GM12865 (cell line): ENCODE measurements at regions not wholly inside any gene's neighbourhood (a gene's known extent, or its start where the extent isn't known, plus 50 kb on each side); places are given as distances from the start of the nearest gene placed in this dataset.

Experiments
- DNase-seq: peaks from one replicate; pipeline ENCODE4 v3.0.0; 2010; ENCODE audit warnings: low read depth
- H3K4me3 ChIP-seq: 2 replicates; pipeline ENCODE4 v1.5.1; 2011; ENCODE audit warnings: mild to moderate bottlenecking, low read depth, low read length, control low read depth
- TF ChIP-seq, protein P1 (sequence below): IDR thresholded peaks from 2 replicates; pipeline ENCODE4 v1.5.1; 2011; ENCODE audit warnings: low read length, control low read depth, low read depth, inconsistent platforms; ENCODE audit not compliant: insufficient read depth; ENCODE audit errors: missing control alignments

- H3K4me3 ChIP-seq = no peak overlapping the region
- TF ChIP-seq, protein P1, sequence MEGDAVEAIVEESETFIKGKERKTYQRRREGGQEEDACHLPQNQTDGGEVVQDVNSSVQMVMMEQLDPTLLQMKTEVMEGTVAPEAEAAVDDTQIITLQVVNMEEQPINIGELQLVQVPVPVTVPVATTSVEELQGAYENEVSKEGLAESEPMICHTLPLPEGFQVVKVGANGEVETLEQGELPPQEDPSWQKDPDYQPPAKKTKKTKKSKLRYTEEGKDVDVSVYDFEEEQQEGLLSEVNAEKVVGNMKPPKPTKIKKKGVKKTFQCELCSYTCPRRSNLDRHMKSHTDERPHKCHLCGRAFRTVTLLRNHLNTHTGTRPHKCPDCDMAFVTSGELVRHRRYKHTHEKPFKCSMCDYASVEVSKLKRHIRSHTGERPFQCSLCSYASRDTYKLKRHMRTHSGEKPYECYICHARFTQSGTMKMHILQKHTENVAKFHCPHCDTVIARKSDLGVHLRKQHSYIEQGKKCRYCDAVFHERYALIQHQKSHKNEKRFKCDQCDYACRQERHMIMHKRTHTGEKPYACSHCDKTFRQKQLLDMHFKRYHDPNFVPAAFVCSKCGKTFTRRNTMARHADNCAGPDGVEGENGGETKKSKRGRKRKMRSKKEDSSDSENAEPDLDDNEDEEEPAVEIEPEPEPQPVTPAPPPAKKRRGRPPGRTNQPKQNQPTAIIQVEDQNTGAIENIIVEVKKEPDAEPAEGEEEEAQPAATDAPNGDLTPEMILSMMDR = no peak
- no peak for DNase-seq
These were observed 78.3 kb downstream of the RAMP3 start for GRCh38 chr7:45235905-45236304.

GRCh38 chr7:45236666-45237065 lies 79.1 kb downstream of the RAMP3 start:
- H3K4me3 ChIP-seq = no peak overlapping the region
- DNase-seq = no peak
- TF ChIP-seq, protein P1 = no peak

DNA sequence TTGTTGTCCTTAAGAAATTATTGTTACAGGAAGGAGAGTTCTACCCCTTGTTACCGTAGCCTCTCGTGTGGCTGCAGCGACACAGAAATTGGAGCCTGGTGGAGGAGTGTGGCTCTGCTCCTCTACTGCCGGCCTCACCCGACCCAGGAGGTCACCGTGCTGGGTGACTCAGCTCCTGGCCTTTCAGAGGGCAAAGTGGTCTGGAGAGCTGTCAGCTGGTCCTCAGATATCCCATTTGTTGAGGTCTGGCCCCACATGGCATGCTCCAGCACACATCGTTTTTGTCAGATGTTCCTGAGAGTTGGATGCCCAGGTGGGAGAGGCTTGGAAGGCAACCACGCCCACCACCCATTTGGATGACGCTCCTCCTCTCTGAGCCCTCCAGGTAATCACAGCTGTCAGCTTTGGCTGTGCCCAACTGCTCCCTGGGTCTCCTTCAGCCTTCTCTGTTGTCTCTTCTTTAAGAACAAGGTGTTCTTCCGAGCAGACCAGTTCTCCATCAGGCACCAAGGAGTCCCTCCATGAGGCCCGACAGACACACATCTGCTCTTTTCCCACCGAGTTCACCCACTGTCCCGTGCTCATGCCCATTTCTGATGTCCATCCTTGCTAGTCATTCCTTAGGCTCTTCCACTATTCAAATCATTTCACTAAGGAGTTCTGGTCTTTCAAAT lies 80.3 kb downstream of the RAMP3 start:
- TF ChIP-seq, protein P1 = no peak
- no peak for DNase-seq
- H3K4me3 ChIP-seq = no peak overlapping the region

DNA sequence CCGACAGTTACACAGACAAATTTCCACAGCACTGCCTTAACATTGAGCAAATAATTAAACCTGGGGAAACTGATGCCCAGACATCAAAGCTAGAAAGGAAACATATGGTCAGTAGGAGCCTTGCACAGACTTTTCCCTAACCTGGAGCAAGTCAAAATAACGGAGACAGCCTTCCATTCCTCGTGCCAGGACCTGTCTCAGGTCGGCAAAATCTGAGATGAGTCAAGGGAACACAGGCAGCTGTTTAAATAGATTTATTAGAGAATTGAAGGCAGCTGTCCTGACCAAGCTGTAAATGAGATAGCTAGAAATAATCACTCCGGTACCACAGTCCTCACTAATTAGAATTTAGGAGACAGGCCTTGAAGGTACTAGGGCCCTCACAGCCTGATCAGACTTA lies 81.2 kb downstream of the RAMP3 start:
- TF ChIP-seq, protein P1 = no peak
- no peak for DNase-seq
- no peak overlapping the region for H3K4me3 ChIP-seq

DNA sequence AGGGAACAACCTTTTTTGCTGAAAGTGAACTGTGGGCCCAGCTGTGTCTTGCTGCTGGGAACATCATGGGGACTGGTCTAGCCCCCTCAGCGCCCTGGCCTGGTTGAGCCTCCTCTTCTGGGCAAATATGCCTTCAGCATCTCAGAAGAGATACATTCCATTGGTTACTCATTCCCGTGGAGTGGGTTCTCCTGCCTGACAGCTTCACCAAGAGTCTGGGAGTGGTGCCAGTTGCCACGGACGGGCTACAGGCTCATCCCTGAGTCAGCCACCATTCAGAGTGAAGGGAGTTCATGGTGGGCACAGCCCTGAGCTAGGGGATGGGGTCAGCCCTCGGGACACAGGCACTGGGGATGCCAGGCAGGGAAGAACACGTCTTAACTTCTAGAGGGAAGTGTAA lies 81.9 kb downstream of the RAMP3 start:
- DNase-seq = no peak
- H3K4me3 ChIP-seq = no peak overlapping the region
- TF ChIP-seq, protein P1 = no peak

DNA sequence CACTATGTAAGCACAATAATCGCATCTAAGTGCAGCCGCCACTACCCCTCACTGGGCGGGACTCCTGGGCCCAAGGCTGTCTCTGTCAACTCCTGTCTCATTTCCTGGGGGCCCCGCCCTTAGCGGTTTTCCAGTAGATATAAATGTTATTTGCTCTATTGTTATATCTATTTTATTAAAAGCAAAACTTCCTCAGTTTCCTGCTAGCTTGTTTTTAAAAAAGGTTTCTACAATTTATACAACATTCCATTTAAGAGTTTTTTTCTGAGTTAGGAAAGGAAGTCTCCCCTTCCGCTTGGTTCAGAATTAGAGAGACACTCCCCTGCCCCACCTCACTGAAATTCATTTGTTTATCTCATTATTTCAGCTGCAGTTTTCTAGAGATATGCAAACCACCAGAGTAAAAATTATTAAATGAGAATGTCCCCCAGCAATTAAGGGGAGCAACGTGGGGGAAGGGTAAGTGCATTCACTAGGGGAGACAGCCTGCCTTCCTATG lies 82.7 kb downstream of the RAMP3 start:
- DNase-seq = no peak
- TF ChIP-seq, protein P1 = no peak
- no peak overlapping the region for H3K4me3 ChIP-seq

GRCh38 chr7:45240926-45241325 lies 83.3 kb downstream of the RAMP3 start:
- no peak overlapping the region for H3K4me3 ChIP-seq
- TF ChIP-seq, protein P1 = no peak
- DNase-seq = no peak
